Fibroblast of skin of abdomen (primary cell): ENCODE measurements at regions not wholly inside any gene's neighbourhood (a gene's known extent, or its start where the extent isn't known, plus 50 kb on each side); places are given as distances from the start of the nearest gene placed in this dataset.
A peak's percentile ranks its signal among the peaks of the same experiment; 100 is the strongest.
"Not testable (repeated sequence)": the region's sequence is repeated elsewhere in the genome, so short reads cannot be mapped to it uniquely, and the experiment has no call there.

Experiments used
- DNase-seq: peaks from one replicate; pipeline ENCODE4 v3.0.0-alpha.2; 2013

DNA sequence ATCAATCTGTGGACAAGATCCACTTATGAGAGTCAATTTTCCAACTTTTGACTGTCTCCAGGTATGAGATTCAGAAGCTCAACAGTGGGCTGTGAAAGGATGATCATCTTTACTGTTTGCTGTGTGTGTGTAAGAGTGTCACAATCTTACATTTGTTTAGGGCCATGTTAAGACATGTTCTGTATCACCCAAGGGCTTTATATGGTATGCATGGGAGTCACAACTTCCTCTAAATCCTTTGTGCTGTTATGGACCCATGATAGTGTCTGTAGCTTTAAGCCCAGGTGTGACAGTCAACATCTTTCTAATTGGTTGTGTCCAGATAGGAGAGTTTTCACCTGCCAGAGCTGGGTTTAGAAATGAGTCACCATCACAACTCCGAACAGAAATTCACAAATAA is 70.2 kb downstream of the ZNF726 start:
- DNase-seq, result not testable (repeated sequence)

DNA sequence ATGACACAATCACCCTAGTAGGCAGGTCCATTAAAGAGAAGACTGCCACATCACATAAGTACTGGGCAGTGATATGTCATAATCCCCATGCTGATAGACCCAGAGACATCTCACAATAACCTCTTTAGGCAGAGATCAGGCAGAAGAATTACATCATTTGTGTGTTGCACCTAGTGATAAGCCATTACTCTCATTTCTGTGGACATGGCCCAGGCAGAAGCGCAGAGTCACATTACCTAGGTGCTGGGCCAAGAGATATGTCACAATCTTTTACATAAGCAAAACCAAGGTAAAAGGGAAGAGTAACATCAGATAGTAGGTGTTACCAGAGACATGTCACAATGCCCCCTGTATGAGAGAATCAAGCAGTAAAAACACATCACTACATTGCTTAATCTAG is 71.9 kb downstream of the ZNF726 start:
- DNase-seq, result no peak

DNA sequence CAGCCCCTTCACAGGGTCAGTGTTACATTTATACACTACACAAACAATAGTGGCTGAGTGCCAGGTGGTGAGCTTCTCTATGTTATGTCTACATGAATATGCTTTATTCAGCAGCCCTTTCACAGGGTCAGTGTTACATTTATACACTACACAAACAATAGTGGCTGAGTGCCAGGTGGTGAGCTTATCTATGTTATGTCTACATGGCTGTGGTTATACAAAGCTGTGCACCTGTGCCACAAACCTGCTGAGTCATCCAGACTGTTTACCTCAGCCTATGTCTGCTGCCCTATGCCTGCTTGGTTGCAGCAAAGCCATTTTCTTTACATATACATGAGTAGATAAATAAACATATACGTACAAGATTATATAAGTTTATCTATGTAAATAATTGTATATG is 76.5 kb downstream of the ZNF726 start:
- DNase-seq, result no peak

DNA sequence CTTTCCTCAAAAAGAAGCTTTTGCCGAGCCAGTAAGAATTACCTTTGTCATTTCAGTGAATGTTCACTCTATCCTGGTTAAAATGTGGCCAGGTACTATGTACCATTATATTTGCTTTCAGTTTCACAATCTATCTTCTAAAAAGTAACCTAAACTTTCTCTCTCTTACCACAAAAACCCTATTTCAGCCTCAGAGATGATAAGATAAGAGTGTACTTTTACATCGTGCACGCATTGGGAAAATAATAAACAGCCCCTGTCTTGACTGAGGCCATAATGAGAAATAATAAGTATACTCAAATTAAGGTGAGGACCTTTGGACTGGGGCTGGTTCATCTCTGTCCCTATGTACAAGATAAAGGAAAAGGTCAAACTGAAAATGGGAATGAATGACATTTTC is 77.7 kb downstream of the ZNF726 start:
- DNase-seq, result no peak

DNA sequence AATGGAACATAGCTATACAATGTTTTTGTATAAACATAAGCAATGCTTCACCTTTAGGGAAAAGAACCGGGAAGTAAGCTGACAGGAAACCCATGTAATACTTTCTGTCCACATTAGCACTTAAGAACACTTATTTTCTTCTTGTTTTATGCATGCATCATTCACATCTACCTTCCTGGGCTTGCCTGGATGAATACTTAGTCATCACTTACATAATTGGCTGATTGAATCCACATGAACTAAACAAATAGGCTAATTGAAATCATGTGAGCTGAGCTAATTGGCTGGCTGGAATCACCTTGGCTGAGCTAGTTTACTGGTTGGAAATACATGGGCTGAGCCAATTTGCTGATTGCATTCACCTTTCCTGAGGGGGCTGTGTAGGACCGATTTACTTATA is 78.8 kb downstream of the ZNF726 start:
- no peak for DNase-seq

DNA sequence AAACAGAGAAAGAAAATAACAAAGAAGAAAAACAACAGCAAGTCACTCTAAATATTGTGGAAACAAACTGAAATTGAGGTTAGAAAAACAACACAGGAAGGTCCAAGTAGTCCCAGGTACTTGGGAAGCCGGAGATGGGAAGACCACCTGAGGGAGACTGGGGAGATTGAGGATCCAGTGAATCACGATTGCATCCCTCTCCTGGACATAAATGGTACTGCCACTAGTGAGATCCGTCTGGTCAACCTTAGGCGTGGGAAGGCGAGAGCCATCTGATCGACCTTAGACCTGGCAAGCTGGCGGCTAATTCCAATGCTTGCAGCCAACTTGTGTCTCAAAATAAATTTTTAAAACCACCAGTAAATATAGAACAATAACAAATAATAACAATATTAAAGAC is 81.9 kb downstream of the ZNF726 start:
- DNase-seq, result no peak

DNA sequence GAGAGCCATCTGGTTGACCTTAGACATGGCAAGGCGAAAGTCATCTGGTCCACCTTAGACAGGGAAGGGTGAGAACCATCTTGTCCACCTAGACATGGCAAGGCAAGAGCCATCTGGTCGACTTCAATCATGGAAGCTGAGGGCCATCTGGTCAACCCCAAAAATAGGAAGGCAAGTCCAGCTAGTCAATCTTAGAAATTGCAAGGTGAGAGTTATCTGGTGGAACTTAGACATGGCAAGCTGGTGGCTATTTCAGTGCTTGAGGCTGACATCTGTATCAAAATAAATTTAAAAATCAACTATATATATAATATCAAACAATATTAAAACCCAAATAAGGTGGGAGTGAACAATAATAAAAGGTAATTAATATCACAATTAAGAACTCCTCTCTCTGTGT is 83.9 kb downstream of the ZNF726 start:
- no peak for DNase-seq

DNA sequence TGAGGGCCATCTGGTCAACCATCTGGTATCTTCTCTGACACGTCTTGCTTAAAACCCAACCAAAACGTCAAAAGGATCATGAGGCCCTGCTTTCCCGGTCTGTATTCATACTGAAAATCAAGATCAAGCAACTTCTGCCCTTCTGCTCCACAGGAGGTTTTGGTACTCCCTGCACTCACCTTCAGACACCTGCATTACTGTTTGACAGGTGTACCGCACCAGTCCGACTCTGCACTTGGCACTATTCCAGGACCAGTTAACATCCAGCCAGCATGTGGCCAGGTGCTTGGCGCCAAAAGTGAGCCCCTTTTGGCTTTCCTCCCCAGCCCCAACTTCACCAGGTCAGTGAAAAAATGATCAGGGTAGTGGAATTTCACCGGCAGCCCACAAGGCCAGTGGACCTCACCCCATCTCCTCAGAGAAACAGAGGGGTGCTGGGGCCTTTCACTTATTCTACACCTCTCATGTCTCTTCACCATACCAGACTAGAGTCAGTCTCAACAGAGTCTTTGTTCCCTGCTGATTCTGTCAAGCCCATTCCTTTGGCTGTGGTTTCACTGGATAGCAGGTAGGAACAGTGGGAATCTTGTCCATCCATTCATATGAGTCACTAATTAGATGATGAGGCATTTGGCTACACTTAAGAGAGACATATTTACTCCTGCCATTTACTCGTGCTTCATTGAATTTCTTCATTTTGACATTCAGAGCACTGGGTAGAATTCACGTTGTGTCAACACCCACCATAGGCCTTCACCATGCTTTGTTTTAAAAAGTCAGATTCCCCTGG is 85.3 kb downstream of the ZNF726 start:
- no peak for DNase-seq

DNA sequence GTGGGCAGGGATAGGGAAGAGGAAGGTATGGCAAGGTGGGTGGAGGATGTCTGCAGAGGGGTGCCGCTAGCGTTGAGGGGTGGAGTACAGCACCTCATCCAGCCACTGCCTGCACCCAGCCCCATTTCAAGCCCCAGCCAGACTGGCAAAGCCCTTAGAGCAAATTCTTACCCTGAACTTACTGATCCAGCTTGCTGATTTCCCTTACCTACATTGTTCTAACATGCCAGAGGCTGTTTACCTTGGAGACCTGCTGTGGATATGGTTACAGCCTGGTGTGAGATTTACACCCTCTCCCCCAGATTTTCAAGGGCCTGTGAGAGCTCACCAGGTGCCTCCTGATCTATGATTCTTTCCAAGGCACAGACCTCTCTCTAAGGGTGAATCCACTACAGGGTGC is 86.0 kb downstream of the ZNF726 start:
- no peak for DNase-seq

DNA sequence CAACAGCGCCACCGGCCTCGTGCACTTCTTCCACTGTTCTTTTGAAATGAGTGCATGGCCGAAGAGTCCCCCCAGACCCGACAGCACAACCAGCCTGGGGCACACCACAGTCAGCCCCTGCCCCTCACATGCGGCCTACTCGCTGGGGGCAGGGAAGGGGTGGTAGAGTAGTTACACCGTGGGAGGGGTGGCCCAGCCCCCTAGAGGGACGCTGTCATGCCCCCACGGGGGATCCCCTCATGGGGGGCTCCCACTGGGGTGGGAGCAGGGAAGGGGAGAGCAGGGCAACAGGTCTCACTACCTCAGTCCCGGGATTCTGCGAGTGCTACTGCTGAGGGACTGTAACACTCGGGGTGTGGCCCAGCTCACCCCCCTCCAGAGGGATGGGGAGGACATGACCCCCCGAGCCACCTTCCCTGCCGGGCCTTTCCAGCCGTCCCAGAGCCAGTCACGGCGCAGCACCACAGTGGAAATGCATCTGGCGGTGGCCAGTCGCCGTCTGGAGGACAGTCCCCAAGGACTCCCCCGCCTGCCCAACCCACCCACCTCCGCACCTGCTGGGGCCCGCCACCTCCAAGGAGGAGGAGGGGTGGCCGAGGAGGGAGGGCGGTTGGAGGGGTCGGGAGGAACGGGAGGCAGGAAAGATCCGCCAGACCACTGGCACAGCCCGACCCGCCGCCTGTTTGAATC is 84.6 kb upstream of the ZNF254 start:
- DNase-seq, result no peak

DNA sequence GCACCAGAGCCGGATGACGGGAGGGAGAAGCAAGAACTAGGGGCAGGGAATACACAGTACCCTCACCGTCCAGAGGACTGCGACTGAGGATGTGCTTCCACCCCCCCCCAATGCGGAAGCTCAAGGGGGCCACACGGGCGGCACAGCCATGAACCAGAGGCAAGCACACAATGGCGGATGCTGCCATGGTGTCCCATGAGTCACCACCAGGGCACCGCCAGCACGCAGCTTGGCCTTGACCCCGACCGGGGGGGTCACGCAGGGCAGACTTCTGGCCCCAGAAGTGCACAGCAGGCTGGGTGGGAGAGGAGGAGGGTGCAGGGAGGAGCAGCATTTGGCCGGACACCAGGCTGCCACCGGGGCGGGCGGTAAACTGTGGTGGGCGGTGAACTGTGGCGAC is 83.5 kb upstream of the ZNF254 start:
- no peak for DNase-seq

DNA sequence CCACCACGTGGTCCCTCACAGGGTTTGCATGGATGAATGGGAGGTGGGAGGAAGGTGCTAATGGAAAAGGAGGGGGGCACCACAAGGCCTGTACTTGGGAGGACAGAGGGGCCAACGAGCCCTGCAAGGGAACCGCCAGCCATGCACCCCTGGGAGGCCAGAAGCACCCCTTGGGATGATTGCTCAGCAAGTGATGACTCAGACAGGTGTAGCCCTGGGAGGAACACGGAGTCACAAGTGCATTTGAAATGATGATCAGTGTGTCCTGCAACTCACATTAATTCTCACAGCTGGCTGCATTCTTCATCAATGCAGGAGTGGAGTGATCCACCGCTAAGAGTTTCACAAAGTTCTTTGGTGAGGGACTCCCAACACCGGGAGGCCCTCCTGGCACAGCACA is 82.8 kb upstream of the ZNF254 start:
- no peak for DNase-seq

DNA sequence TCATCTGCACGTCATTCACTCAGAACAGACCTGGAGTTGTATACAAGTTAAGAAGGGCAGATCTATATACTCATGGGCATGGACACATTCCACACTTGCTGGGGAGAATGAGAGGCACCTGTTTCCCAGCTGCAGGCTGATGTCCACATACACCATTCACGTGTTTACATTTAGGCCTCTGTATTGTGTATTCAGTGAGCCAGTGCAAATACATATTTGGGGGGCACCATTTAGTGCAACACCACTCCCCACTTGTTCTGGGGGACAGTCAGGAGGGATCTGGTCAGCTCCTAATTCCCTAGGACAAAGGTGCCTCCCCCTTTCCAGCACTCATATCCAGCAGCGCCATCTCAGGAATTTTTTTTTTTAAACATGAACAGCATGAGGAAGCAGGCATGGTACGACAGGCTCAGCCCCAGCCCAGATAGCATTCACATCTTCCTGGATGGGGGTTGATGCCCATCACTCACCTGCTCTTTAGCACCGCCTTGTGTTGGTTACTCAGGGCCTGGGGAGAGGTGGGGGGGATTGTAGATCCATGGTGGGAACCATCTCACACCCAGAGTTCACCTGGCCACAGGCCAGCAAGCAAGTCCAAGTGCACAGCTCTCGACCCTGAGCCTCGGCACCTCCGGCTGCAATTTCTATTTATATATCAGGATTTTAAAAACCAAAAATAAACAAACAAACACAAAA is 56.9 kb upstream of the ZNF254 start:
- no peak for DNase-seq

DNA sequence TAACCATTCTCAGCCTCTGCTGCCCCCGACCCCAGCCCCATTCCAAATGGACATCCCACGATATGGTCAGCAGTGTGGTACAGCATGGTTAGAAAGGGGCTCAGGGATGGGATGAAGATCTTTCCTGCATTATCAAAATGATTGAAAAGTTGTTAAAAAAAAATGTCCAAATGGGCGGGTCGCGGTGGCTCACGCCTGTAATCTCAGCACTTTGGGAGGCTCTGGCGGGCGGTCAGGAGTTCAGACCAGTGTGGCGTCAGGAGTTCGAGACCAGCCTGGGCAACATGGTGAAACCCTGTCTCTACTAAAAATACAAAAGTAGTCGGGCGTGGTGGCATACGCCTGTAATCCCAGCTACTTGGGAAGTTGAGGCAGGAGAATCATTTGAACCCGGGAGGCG is 54.3 kb upstream of the ZNF254 start:
- no peak for DNase-seq

DNA sequence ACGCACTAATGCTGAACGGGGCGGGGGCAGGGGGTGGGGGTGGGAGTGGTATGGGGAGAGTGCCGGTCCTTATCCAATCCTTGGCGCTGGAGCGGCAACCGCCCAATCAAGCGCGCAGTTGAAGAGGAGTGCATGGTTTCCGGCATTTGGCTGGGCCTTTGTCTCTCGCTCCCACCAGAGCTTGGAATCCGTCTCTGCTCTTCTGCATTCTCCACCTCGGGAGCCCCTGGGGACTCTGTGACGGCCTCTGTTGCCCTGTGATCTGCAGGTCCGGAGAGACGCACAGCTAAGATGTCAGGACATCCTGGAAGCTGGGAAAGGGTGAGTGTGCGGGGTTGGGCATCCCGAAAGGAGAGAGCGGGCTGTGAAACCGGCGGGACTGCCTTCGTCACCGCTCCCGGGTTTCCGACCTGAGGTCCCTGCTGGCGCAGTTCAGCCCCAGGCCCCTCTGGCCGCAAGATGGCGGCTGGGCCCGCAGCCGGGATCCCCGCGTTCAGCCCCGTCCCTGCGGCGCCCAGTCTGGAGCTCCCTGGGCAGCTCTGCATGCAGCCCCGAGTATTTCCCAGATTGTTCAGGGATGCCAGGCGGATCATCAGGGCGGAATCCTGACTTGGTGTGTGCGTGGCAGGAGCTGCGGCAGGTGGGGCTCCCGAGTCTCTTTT is 53.6 kb upstream of the ZNF254 start:
- DNase-seq, result peak; percentile 93

DNA sequence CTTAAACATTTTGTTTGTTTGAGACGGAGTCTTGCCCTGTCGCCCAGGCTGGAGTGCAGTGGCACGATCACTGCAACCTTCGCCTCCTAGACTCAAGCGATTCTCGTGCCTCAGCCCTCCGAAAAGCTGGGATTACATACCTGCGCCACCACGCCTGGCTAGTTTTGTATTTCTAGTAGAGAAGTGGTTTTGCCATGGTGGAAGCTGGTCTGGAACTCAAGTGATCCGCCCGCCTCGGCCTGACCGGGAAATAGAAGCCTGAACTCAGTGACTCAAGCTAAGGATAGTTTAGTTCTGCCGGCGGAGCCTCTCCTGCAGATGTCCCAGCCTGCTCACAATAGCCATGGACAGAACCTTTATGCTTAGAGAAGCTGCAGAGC is 53.0 kb upstream of the ZNF254 start:
- peak; percentile 55 for DNase-seq

DNA sequence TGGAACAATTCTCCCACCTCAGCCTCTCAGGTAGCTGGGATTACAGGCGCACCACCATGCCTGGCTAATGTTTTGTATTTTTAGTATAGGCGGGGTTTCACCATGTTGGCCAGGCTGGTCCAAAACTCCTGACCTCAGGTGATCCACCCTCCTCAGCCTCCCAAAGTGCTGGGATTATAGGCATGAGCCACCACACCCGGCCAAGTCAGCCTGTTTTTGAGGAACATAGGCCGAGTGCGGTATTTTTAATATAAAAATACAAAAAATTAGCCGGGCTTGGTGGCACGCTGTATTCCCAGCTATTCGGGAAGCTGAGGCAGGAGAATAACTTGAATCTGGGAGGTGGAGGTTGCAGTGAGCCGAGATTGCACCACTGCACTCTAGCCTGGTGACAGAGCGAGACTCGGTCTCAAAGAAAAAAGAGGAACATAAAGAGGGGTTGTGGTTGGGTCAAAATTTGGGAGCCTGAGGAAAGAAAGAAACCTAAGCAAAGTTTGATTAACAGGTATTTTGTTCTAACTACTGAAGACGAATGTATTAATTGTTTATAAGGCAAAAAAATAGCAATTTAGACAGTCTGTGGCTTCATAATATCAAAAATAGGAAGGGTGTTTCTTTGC is 51.6 kb upstream of the ZNF254 start:
- DNase-seq, result not testable (repeated sequence)
